DOHH2 (cell line): ENCODE measurements at regions not wholly inside any gene's neighbourhood (a gene's known extent, or its start where the extent isn't known, plus 50 kb on each side); places are given as distances from the start of the nearest gene placed in this dataset.

Experiments
- H3F3A ChIP-seq: fragments of 200-600 bp; sonication (generic), shearing (Covaris generic); 2 replicates; pipeline ENCODE4 v1.6.0; 2016; ENCODE audit warnings: antibody characterized with exemption, mild to moderate bottlenecking; ENCODE audit not compliant: control insufficient read depth, insufficient read depth
- H3K27ac ChIP-seq: fragments of 200-600 bp; sonication (generic); 2 replicates; pipeline ENCODE4 v1.5.1; 2014; ENCODE audit warnings: low read depth, mild to moderate bottlenecking, low read length, moderate library complexity
- H3K27me3 ChIP-seq: fragments of 200-600 bp; sonication (generic); 2 replicates; pipeline ENCODE4 v1.6.1; 2014; ENCODE audit warnings: mild to moderate bottlenecking, low read length, mixed read lengths; ENCODE audit not compliant: control insufficient read depth
- H3K36me3 ChIP-seq: fragments of 200-600 bp; sonication (generic); 2 replicates; pipeline ENCODE4 v1.6.1; 2014; ENCODE audit warnings: mild to moderate bottlenecking, low read length, moderate library complexity, mixed read lengths; ENCODE audit not compliant: control insufficient read depth
- H3K4me1 ChIP-seq: fragments of 200-600 bp; sonication (generic); 2 replicates; pipeline ENCODE4 v1.6.1; 2014; ENCODE audit warnings: mild to moderate bottlenecking, low read length, mixed read lengths; ENCODE audit not compliant: control insufficient read depth
- H3K4me2 ChIP-seq: fragments of 200-600 bp; sonication (generic); 2 replicates; pipeline ENCODE4 v1.6.0; 2014; ENCODE audit warnings: mild to moderate bottlenecking, low read length, moderate library complexity
- H3K4me3 ChIP-seq: fragments of 200-600 bp; sonication (generic); 2 replicates; pipeline ENCODE4 v1.5.1; 2014; ENCODE audit warnings: mild to moderate bottlenecking, low read length, mixed read lengths
- H3K79me2 ChIP-seq: fragments of 200-600 bp; sonication (generic); 2 replicates; pipeline ENCODE4 v1.6.1; 2014; ENCODE audit warnings: mild to moderate bottlenecking, low read length, mixed read lengths; ENCODE audit not compliant: control insufficient read depth
- H3K9me2 ChIP-seq: fragments of 200-600 bp; sonication (generic); replicated peaks from 2 replicates; pipeline ENCODE4 v1.6.1; 2014; ENCODE audit warnings: mild to moderate bottlenecking, low read length, mixed read lengths; ENCODE audit not compliant: control insufficient read depth
- H3K9me3 ChIP-seq: fragments of 200-600 bp; sonication (generic); 2 replicates; pipeline ENCODE4 v1.6.1; 2014; ENCODE audit warnings: antibody characterized with exemption, low read length, mixed read lengths; ENCODE audit not compliant: control insufficient read depth, insufficient read depth
- H4K20me1 ChIP-seq: fragments of 200-600 bp; sonication (generic); 2 replicates; pipeline ENCODE4 v1.6.0; 2014; ENCODE audit warnings: low read depth, mild to moderate bottlenecking, antibody characterized with exemption, low read length, moderate library complexity; ENCODE audit not compliant: control insufficient read depth, insufficient read depth
- CTCF ChIP-seq: fragments of 200-600 bp; sonication (generic); IDR thresholded peaks from one replicate; pipeline ENCODE4 v1.5.1; 2014; ENCODE audit warnings: antibody characterized with exemption, mild to moderate bottlenecking, low read depth, low read length; ENCODE audit not compliant: poor library complexity, severe bottlenecking
- EZH2phosphoT487 ChIP-seq: fragments of 200-600 bp; sonication (generic); IDR thresholded peaks from 2 replicates; pipeline ENCODE4 v1.6.1; 2017; ENCODE audit warnings: borderline replicate concordance, mild to moderate bottlenecking, antibody characterized with exemption, low read length, moderate library complexity, mixed read lengths

- Histone ChIP-seq H3K36me3 (no peaks in the 10 kb centered on the region), H4K20me1 (no peaks in the 10 kb centered on the region), H3K4me3 (no peak overlapping the region), H3K27ac (no peak overlapping the region), H3K27me3 (no peaks in the 10 kb centered on the region), H3K9me3 (no peaks in the 10 kb centered on the region), H3K79me2 (no peaks in the 10 kb centered on the region), H3K9me2 (no peaks in the 10 kb centered on the region), H3K4me2 (no peak overlapping the region), H3K4me1 (no peaks in the 10 kb centered on the region), H3F3A (no peaks in the 10 kb centered on the region)
- TF ChIP-seq CTCF (no peak), EZH2phosphoT487 (no peak)
These were observed 899.8 kb downstream of the RAB28 start for GRCh38 chr4:12584116-12584875.

DNA sequence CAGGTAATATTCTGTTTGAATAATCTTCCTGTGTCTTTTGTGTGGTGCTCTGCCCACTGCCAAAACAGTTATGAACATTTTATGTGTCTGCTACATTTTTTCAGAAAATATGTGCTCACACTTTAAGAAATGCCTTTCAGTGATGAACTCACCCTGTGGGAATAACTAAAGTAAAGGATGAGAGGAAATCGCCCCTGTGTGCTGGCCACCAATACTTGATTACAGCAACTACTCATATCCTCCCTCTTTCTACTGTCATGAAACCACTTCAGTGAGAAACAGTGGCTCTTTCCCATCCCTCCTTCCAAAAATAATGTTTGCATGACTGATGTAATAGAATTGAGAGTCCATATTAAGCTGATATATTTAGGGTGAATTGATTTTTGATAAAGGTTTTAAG is 900.9 kb downstream of the RAB28 start:
- Histone ChIP-seq H3K27me3 (no peaks in the 10 kb centered on the region), H3K9me3 (no peaks in the 10 kb centered on the region), H3F3A (no peaks in the 10 kb centered on the region), H3K27ac (no peak overlapping the region), H3K9me2 (no peaks in the 10 kb centered on the region), H3K4me2 (no peak overlapping the region), H3K79me2 (no peaks in the 10 kb centered on the region), H4K20me1 (no peaks in the 10 kb centered on the region), H3K4me1 (no peaks in the 10 kb centered on the region), H3K36me3 (no peaks in the 10 kb centered on the region), H3K4me3 (no peak overlapping the region)
- TF ChIP-seq CTCF (no peak), EZH2phosphoT487 (no peak)

DNA sequence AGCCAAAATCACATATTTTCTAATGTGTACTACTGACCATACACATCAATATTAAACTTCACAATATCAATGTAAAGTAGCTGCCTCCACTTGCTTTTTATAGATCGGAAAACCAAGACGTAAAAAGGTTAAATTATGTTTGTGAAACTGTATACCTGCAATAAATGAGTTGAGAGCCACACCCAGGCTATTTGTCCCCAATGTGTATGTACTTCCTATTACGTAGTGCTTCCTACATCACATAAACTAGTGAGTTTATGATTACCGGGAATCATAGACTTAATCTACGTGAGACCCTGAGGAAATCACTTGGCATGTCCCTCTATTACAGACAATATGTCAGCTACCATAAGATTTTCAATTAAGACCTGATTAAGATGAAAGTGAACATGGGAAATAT is 903.4 kb downstream of the RAB28 start:
- Histone ChIP-seq H3K9me2 (no peaks in the 10 kb centered on the region), H3K27me3 (no peaks in the 10 kb centered on the region), H3K4me3 (no peak overlapping the region), H3K9me3 (no peaks in the 10 kb centered on the region), H4K20me1 (no peaks in the 10 kb centered on the region), H3K4me2 (no peak overlapping the region), H3K36me3 (no peaks in the 10 kb centered on the region), H3K27ac (no peak overlapping the region), H3K79me2 (no peaks in the 10 kb centered on the region), H3F3A (no peaks in the 10 kb centered on the region), H3K4me1 (no peaks in the 10 kb centered on the region)
- no peak for TF ChIP-seq CTCF
- no peak for TF ChIP-seq EZH2phosphoT487
